Fibroblast of skin of right biceps (primary cell): ENCODE measurements at regions not wholly inside any gene's neighbourhood (a gene's known extent, or its start where the extent isn't known, plus 50 kb on each side); places are given as distances from the start of the nearest gene placed in this dataset.
"Not testable (repeated sequence)": the region's sequence is repeated elsewhere in the genome, so short reads cannot be mapped to it uniquely, and the experiment has no call there.

Experiments used
- DNase-seq: peaks from one replicate; pipeline ENCODE4 v3.0.0-alpha.2; 2013

DNA sequence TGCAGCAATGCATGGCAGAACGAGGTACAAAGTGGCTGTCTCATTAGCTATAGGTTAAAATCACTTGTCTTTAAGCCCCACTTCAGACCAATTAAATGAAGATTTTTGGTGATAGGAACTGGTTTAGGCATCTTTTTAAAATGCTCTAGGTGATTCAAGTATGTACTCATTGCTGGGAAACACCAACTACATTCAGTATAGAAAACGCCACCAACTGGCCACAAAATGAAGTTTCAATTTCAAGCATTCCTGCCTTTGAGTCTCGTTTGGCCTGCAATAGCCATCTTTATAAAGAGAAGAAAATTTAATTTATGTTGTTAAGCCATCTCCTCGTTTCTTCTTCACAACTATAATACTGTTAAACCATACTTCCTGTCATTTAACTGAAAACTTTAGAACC lies 587.9 kb downstream of the GBE1 start:
- DNase-seq: no peak

- DNase-seq: no peak
These were observed 591.1 kb downstream of the GBE1 start for GRCh38 chr3:81170298-81170697.

DNA sequence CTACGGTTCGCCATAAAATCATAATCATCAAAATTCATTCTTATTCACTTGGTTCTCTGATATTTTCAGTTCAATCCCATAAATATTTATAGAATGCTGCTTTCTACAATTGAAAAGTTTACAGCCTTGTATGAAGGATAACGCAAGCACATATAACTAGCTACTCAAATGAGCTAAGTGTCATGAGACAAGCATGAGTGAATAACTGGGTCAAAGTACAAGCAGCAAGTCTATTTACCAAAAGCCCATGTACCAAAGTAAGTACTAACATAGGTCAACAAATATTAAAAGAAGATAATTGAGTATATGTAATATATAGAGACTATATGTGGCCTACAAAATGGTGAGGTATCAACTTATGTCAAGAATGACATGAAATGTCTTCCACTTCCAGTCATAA lies 596.6 kb downstream of the GBE1 start:
- no peak for DNase-seq

GRCh38 chr3:81161851-81162250 lies 599.6 kb downstream of the GBE1 start:
- DNase-seq: no peak

DNA sequence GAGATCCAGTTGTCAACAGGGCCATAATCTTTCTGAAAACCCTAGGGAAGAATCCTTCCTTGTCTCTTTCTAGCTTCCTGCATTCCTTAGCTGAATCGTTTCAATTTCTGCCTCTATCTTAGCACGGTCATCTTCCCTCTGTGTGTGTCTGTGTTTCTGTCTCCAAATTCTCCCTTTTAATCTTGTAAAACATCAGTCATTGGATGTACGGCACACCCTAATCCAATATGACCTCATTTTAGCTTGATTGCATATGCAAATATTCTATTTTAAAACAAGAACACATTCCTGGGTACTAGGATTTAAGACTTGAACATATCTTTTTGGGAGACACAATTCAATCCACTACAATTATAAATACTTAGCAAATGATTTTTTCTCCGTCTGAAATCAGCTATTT lies 600.3 kb downstream of the GBE1 start:
- no peak for DNase-seq

- no peak for DNase-seq
These were observed 606.8 kb downstream of the GBE1 start for GRCh38 chr3:81154611-81155143.

GRCh38 chr3:81152156-81152555 lies 609.3 kb downstream of the GBE1 start:
- no peak for DNase-seq

GRCh38 chr3:81132995-81133394 lies 628.5 kb downstream of the GBE1 start:
- DNase-seq: no peak

DNA sequence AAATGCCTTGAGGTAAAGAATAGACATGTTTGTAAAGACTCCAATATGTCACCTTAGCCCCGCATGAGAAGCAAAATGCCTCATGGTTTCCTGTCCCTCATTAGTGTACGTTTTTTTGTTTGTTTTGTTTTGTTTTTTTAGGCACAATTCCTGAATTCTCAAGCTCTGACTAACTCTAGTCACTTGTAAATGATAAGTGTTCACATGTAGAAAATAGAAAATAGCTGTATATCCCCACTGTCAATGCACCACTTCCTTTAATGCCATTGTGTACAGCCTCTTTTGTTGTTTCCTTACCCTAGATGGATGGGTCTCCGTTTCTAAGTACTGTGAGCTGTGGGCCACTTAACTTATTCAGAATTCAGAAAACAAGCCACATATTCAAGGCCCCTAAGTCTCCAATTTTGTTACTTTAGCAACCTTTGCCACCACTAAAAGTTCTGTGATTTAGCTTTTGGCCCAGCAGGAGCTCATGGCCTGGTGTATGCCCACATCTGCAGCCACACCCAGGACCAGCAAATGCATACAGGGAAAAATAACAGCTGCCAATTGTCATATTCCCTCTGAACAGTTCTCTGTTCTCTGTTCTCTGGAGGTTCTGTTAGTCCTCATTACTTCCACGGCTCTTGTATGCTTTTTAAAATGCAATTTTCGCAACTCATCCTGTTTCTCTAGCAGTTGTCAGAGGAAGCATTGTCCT lies 655.5 kb downstream of the GBE1 start:
- DNase-seq: peak; percentile 7

- no peak for DNase-seq
These were observed 656.2 kb downstream of the GBE1 start for GRCh38 chr3:81105206-81105605.

DNA sequence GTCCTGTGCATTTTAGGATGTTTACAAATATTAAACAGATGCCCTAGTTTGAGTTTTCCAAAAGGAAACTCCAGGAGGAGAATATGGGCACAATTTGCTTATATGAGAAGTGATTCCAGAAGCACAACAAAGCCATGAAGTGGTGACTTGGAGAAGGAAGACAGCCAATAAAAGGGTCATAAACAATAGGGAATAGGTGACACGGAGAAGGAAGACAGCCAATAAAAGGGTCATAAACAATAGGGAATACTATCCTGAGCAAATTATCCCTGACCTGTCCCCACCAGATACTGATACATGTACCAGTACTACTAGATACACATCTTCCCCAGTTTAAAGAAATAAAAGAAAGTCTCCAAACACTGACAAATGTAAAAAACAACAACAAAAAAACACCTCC lies 663.6 kb downstream of the GBE1 start:
- DNase-seq: no peak

GRCh38 chr3:81095956-81096355 lies 665.5 kb downstream of the GBE1 start:
- DNase-seq: no peak

DNA sequence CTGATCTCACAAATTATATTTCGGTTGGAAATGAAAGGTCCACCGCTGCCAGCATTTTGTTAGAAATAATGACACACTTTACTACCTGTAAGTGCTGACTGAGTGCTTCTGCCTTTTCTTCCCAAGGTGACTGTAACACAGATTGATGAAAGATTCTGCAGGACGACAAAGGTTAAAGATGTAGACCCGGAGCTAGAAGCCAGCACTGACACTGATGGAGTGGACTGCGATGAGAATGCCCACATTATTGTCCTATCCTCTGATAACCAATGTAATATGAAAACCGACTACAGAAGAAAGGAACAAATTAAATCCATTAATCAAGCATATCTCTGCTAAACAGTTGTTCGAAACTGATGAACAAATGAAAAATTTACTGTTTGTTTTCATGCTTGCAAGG lies 666.5 kb downstream of the GBE1 start:
- DNase-seq: no peak

GRCh38 chr3:81087607-81088006 lies 673.8 kb downstream of the GBE1 start:
- no peak for DNase-seq

- no peak for DNase-seq
These were observed 675.1 kb downstream of the GBE1 start for GRCh38 chr3:81086348-81086747.

DNA sequence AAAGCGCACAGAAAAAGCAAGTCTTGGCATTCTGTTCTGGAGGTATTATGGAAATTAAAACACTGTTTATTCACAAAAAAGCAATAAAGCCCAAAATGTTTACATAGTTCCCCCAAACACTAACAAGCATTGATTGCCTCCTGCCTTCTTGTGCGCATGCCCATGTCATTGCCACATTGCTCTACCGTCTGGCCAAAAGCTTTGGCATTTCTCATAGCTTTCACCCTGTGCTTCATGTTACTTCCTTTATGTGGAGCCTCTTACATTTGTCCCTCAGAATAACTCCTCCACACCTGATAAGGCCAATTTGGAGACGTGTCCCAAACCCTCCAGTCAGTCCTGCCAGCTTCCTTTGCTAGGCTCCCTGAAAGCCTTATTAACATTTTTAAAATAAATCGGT lies 680.8 kb downstream of the GBE1 start:
- DNase-seq: no peak

DNA sequence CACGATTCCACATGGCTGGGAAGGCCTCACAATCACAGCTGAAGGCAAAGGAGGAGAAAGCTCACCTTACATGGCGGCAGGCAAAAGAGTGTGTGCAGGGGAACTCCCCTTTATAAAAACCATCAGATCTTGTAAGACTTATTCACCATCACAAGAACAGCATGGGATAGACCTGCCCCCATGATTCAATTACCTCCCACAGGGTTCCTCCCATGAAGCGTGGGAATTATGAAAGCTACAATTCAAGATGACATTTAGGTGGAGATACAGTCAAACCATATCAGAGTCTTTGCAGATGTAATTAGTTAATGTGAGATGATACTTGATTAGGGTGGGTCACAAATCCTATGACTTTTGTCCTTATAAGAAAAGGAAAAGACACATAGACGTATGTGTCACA lies 688.9 kb downstream of the GBE1 start:
- no peak for DNase-seq

- no peak for DNase-seq
These were observed 692.9 kb downstream of the GBE1 start for GRCh38 chr3:81068546-81068945.

DNA sequence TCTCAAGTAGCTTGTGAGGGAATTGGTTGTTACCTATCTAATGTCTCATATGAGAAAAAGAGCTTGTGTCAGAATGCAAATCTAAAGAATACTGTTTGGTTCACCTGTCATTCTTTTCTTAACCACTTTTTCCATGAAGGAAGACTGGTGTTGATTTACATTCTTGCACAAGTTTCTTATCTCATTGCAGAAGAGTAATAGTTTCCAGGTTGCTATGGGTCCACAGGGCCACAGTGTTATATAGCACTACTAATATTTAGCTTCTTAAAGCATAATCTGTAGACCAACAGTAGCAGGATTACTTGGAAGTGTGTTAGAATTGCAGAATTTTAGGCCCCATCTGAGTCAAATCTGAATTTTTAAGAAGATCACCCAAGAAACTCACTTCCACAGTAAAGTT lies 697.5 kb downstream of the GBE1 start:
- no peak for DNase-seq

DNA sequence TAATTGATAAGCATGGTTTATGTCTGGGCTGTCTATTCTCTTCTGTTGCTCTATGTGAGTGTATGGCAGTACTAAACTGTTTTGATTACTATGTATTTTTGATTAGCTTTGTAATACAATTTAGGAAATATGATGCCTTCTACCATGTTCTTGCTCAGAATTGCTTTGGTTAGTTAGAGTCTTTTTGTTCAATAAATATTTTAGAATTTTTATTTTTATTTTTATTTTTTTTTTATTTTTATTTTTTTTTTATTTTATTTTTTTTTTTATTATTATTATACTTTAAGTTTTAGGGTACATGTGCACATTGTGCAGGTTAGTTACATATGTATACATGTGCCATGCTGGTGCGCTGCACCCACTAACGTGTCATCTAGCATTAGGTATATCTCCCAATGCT lies 710.3 kb downstream of the GBE1 start:
- not testable (repeated sequence) for DNase-seq

GRCh38 chr3:81048058-81048665 lies 713.3 kb downstream of the GBE1 start:
- DNase-seq: no peak

DNA sequence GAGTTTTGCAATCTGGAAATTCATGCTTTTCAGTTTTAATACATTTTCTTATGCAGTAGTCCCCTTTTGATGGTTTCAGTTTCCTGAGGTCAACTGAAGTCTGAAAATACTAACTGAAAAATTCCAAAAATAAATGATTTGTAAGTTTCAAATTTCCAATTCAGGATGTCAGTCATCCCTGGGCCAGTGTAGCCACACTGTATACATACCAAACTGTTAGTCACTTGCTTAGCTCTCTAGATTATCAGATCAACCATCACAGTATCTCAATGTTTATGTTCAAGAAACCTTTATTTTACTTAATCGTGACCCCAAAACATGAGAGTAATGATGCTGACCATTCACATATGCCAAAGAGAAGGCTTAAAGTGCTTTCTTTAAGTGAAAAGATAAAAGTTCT lies 715.5 kb downstream of the GBE1 start:
- DNase-seq: no peak

DNA sequence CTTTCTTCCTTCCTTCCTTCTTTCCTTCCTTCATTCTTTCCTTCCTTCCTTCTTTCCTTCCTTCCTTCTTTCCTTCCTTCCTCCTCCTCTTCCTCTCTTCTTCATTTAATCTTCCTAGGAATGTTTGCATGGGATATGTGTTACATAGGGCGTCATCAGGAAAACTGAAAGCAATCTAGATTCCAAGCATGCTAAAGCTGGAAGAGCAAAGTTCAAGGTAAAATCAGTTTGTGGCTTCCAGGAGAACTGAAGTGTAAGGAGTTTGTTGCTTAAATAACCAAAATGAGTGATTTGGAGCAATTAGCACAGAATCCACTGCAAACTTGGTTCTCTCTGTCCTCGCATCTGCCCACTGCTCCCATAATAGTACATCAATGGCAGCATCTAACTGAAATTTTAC lies 716.2 kb downstream of the GBE1 start:
- DNase-seq: no peak

DNA sequence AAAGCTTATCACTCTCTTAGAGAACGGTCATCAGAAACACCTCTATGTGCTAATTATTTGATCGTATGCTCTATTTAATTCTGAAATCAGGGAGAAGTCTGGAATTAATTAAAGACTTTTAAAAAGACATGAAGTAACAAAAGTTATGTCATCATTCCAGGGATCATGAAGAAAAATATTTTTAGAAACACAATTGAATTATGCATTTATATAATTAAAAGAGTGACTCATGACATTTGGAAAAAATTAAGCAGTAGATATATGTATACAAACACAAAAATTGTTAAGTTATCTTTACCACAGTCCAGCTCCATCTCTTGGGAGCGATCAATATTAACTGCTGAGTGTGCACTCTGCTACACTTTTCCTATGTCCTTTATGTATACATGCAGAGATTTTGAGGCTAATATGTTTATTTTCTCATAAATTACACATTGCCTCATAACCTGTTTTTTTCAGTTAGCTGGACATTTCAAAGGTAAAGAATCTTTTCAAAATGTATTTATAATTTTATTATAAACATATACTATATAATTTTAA lies 717.7 kb downstream of the GBE1 start:
- peak; percentile 0 for DNase-seq

GRCh38 chr3:81043009-81043408 lies 718.4 kb downstream of the GBE1 start:
- no peak for DNase-seq
